Epidermal melanocyte (primary cell): ENCODE measurements at regions not wholly inside any gene's neighbourhood (a gene's known extent, or its start where the extent isn't known, plus 50 kb on each side); places are given as distances from the start of the nearest gene placed in this dataset.
"Not testable (repeated sequence)": the region's sequence is repeated elsewhere in the genome, so short reads cannot be mapped to it uniquely, and the experiment has no call there.

Experiments
- DNase-seq: peaks from one replicate; pipeline ENCODE4 v3.0.0; 2011; ENCODE audit warnings: low spot score; ENCODE audit not compliant: insufficient read length

DNA sequence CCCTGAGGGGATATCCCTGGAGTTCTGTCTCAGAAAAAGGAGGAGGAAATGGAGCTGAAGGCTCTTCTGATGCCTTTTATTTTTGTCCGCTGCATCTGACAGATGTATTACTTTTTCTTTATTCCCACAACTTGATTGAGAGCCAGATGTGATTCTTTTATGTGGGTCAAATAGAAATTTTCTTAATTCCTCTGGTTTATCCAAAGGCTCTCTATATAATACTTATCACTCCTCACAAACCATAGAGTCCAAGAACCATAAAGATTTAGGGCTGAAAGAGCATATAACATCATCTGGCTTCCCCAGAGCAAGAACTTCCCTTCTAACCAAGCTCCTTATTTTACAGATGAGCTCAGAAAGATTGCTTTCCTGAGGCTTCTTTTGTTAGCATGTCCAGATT is 756.7 kb upstream of the FAM241A start:
- DNase-seq: no peak

DNA sequence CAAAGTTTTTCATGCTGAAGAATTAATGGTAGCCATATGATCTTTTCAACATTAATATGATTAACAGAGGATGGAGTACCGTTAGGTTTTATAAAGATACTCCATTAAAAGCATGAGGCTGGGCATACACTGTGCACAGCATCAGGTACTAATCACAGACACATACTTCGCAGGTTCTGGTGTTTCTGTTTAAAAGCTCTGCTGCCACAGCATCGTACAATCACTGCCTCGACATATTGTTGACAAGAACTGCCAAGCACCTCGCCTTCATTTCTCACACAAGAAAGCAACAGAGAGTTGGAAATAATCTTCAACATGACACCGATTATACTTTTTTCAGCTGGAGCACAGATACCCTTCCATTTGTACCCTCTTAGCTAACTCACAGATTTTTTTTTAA is 753.4 kb upstream of the FAM241A start:
- no peak for DNase-seq

DNA sequence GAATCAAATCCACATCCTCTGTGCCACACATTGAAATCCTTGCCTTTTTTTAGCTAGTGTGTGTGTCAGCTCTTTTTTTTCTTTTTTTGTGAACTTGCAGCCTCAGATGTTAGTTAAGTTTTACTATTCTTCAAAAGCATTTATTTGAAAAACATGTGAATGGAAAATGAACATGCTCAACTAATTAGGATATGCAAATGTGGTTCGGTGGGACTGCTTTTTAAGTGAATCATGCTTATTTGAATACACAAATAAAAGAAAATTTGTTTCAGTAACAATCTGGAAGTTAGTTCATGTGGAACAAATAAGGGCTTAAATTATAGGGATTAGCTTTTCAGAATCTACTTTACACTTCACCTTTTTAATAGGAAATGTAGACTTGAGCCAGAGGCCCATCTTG is 751.5 kb upstream of the FAM241A start:
- no peak for DNase-seq

DNA sequence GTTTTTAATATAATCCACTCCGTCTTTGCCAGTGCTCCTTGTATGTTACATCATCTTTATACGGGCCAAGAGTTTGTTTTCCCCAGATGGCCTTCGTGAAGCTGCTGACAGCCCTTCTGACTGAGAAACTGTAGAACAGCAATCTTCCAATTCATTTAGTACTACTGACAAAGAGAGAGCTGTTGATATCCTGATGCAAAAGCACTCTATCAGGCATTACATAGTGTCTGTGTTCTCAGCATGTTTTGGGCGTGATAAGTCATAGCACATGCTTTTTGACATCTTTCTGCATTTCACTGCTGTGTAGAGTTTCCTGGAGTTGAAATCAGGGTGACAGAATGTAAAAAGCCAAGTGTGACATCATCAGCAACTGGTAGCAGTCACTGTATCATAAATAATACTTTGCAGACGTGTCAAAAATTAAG is 746.3 kb upstream of the FAM241A start:
- DNase-seq: no peak

DNA sequence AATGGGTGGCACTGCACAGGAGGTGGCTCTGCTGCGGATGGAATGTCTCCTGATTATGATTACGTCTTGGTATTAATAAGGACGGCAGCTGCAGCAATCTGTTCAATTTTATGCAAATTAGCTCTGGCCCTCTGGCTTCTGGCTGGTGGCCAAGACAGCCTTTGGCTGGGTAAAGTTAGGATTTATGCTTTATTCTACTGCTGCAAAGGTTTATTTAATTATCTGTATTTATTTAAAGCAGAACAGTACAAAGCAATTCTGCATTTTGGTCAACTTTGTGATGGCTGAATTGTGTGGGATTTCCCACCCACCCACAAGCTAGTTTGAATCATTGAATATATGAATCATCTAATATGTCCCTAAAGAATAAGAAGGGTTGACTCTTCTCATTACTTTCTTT is 745.6 kb upstream of the FAM241A start:
- no peak for DNase-seq

DNA sequence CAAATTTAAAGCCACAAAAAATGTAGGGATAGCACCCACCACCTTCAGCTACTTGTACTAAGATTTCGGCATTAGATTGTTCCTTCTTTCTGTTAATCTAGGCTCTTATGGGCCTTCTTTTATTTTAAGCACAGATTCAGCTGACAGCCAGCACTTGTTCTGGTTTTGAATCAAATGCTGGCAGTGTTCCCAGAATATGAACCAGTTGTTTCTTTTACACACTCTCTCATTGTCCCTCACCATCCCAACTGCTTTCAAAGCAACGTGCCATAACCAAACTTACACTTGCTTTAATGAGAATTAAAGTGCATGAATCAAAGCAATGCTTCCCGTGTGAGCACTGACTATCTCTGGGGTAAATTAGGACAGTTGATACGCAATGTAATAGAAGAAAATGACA is 744.5 kb upstream of the FAM241A start:
- DNase-seq: no peak

DNA sequence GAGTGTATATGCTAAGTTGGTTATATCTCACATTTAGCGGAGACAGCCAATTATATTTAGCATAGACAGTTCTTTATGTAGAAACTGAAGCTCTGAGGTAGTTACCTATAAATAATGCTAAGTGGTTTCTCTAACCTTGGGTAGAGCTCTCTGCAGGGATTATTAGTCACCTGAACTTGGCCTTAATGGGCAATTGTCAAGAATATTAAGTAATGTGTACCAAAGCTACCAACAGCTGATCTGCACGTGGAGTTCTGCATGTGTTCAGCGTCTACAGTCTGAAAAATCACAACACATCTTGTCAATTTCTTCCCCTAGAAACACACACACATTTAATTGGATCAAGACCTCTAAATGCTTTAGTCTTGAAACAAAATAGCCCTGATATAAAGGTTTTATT is 740.6 kb upstream of the FAM241A start:
- no peak for DNase-seq

DNA sequence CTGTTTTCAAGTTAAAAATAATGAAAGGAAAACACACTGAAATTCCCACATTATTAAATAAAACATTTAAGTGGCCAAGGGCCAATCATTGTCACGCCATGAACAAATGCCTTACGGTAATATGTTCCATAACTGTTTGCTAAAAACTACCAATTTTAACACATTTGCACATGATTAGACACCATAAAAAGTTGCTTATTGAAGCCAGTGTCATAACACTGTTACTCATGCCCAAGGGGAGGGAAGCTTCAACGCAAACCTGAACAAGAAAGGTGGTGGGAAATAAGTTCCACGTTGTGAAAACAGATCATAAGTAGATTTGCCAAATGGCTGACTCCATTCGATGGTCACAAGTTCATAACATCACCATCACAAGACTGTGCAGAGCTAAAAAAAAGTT is 739.3 kb upstream of the FAM241A start:
- no peak for DNase-seq

DNA sequence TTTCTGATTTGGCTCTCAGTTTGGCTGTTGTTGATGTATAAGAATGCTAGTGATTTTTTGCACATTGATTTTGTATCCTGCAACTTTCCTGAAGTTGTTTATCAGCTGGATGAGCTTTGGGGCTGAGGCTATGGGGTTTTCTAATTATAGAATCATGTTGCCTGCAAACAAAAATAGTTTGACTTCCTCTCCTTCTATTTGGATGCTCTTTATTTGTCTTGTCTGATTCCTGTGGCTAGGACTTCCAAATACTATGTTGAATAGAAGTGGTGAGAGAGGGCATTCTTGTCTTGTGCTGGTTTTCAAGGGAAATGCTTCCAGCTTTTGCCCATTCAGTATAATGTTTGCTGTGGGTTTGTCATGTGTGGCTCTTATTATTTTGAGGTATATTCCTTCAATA is 734.7 kb upstream of the FAM241A start:
- no peak for DNase-seq

DNA sequence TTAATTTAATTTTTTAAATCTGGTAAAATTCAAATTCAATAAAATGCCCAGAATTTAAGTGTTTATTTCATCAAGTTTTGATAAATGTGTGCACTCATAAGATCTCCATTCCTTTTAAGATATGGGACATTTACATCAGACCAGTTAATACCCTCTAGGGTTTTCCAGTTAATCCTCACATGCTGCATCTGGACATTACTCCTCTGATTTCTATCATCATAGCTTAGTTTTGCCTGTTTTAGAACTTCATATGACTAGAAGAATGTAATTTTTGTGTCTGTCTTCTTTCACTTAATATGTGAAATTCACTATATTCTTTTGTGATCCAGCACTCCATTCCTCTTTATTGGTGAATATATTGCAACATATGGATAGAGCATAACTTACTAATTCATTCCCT is 727.7 kb upstream of the FAM241A start:
- DNase-seq: no peak

DNA sequence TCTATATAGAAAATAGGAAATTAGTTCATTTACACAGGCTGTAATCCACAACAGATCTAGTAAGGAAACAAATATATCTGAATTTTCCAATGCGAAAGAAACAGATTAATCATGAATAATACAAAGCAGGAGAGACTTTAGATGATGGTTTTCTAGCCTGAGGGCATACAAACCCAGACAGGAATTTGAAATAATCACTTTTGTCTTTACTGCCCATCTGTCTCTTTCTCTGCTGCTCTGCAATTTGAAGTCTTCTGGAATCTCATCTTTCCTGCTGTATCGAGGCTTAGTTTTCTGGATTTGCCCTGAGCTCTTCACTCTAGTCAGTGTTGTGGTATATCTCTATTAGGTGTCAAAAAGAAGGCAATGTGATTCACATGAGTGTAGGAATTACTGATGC is 711.8 kb upstream of the FAM241A start:
- no peak for DNase-seq

DNA sequence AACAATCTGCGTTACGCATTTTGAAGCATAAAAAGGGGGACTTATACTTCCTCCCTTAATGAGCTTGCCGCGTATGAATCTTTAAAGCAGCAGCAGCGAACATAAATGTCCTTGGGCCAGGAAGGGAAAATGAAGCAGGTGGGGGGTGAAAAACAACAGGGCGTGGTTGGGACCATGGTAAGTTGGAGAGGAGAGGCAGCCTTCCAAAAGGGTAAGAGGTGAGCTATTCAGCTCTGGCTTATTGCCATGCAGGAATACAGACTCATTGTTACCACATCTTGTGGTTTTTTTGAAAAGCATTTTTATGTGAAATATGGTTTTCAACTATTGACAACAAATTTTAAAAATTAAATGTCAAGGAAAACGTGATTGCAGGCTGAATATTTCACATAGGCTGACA is 710.7 kb upstream of the FAM241A start:
- no peak for DNase-seq

DNA sequence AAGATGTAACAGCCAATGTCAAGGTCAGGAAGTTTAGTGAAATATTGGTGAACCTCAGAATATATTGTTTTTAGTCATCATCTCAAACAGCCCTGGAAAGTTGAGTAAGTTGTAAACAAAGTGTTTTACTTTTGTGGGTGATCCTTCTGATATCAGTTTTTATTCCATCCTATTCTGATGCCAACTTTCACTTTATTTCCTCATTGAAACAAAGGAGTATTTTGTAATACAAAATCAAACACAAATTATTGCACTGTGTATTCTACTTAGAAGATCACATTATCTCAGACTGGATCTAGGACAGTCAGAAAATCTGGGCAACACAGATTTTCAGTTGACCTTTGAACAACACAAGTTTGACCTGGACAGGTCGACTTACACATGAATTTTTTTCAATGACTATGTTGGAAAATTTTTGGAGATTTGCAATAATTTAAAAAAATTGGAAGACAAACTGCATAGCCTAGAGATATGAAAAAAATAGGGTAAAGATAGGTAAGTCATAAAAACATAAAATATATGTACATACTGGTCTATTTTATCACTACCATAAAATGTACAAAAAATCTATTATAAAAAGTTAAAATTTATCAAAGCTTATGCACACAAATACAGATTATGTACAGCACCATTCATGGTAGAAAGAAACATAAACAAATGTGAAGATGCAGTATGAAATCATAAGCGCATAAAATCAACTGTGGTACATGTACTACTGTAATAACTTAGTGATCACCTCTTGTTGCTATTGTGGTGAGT is 709.1 kb upstream of the FAM241A start:
- no peak for DNase-seq

DNA sequence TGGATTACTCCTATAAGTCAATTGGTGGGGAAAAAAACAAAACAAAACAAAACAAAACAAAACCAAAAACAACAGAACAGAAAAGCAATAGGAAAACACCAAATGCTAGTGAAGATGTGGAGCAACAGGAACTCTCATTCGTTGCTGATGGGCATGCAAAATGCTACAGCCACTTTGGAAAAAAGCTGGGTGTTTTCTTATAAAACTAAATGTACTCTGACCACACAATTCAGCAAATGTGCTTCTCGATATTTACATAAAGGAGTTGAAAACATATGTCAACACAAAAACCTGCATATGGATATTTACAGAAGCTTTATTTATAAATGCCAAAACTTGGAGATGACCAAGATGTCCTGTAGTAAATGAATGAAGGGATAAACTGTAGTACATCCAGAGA is 703.6 kb upstream of the FAM241A start:
- DNase-seq: no peak

DNA sequence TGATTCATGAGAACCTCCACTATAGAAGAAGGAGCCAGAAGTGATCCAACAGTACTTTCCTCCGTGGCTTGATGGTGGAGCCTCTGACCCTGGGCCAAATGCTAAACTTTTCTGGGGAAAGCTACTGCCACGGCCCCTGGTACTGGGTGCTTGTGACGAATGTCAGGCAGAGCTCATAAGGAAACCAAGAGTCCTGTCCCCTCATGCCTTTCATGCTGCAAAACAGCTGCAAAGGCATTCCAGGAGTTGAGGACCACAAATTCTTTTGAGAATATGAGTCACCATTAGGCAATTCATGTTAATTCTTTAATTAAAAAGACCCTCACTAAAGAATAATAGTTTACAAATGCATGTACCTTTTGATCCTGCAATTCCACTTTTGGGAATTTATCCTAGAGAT is 700.4 kb upstream of the FAM241A start:
- DNase-seq: not testable (repeated sequence)

DNA sequence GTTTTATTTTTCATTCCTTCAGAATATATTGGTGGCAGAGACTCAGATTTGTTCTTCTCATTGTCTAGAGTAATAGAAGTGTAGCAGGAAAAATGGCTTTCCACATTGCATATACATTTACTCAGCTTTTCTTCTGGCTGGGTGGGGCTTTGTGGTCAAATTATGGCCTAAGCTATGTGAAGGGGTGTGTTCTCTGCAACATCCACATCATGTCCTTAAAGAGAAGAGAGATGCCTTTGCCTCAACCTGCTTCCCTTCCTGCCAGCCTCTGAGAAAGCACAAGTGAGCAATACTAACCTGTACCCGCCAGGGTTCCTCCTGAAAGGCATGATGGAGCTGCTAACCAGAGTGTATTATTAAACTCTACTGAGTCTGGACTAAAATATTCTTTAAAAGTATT is 695.6 kb upstream of the FAM241A start:
- DNase-seq: no peak

DNA sequence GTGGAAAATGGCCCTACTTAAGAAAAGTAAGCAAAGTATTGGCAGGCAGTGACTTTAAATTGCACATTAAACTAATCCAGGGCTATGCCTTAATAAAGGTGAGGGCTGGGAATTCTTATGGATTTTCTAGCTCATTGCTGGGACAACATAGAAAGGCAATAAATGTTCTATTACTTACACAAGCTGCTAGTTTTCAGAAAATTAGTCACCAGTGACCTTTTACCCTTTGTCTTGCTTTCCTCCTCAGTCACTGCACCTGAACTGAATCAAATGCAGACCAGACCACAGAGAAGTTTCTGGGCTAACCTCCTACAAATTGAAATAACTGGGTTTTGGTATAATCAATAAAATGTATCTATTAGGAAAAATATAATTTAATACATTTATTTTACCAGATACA is 694.4 kb upstream of the FAM241A start:
- DNase-seq: no peak

DNA sequence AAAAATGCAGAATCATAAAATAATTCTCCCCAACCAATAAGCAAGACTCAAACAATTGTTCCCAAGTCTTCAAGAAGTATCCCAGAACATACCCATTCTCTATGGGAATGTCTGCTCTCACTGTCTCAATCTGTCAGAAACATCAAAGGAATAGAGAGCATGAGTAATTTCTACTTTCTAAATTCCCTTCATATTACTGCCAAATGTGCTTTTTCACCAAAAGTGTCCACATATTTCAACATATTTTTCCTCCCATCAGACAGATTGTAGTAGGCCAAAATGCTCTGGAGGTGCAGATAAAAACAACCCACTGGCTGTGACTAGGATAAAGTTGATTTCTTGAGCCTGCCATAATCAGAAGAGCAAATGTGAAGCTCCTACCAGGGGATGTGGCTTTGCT is 692.0 kb upstream of the FAM241A start:
- DNase-seq: no peak

DNA sequence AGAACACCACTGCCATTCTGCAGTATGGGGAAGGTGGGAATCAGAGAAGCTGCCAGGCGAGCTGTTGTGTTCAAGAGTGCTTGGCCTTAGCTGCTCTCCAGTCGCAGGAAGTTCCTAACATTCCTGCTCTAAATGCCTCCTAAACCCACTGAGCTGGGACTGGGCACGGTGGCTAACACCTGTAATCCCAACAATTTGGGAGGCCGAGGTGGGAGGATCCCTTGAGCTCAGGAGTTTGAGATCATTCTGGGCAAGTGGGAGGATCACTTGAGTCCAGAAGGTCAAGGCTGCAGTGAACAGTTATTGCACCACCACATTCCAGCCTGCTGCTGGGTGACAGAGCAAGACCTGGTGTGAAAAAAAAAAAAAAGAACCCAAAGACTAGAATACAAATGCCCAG is 690.3 kb upstream of the FAM241A start:
- no peak for DNase-seq

DNA sequence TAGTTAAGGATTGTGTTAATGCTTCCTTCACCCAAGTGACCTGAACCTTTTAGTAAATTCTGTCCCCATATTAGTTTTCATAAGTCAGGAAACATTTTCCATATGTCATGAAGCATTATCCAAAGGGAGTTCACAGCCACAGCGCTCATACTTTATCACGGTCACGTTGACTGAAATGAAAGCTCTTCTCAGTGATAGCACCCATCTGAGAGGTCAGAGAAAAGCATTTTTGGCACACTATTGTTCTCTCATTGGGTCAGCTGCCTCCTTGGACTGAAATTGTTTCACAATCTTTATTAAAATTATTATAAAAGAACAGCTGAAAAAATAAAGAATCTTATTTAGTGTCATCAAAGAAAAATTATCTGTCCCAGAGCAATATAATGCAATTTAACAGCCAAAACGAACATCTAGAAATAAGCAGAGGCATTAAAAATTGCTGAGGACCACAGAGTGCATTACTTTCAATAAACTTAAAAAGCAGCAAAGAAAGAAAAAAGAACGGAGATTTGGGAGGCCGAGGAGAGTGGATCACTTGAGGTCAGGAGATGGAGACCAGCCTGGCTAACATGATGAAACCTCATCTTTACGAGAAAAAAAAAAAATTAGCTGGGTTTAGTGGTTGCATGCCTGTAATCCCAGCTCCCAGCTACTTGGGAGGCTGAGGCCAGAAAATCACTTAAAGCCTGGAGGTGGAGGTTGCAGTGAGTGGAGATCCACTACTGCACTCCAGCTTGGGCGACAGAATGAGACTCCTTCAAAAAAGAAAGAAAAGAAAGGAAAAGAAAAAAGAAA is 680.8 kb upstream of the FAM241A start:
- no peak for DNase-seq

DNA sequence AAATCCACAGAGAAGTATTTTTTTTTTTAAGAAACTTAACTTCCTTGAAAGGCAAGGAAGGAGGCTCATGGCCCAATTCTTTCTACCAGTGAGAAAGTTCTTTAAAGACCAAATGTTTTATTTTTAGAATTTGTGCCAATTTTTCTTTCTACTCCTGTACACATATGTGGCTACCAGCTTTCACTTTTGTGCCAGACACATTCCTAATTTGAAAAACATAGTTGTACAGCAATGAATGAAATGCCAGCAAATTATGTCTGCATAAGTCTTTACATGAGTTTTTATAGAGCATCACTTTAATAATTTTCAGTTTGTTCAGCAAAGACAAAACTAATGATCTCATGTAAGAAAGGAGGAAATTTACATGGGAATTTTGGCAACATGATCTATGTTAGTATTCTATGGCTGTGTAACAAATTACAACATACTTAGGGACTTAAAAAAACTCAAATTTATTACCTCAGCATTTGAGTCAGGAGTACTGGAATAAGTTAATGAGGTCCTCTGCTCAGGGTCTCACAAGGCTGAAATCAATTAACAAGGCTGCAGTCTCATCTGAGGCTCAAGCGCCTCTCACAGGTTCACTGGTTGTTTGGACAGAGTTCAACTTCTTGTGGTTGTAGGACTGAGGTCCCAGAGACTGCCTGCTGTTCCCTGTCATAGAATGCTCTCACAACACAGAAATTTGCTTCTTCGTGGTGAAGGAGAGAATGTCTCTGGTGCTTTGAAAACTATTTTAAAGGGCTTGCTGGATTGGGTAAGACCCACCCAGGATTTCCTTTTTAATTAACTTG is 678.2 kb upstream of the FAM241A start:
- DNase-seq: no peak

DNA sequence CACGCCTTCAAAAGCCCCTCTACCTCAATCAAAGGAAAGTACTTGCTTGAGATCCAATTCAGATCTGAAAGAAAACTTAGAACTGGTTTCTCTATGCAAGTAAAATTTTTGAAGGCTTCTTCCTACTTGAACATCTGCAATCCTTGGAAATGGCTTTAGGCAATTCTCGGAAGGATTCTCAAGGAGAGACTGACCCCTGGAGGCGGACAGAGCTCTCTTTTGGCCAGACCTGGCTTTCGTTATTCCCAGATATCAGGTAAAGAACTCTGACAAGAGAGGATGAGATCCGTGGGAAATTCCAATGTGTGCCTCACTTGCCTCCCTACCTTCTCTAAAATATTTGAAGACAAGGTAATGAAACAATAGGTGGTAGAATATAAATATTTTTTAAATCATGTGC is 670.3 kb upstream of the FAM241A start:
- DNase-seq: no peak
